Embryonic facial prominence (tissue), 1 donor: ENCODE measurements at regions not wholly inside any gene's neighbourhood (a gene's known extent, or its start where the extent isn't known, plus 50 kb on each side); places are given as distances from the start of the nearest gene placed in this dataset.

Source experiments
- DNase-seq: peaks from one replicate; pipeline ENCODE4 v3.0.0-alpha.2; 2016; ENCODE audit errors: extremely low spot score

DNA sequence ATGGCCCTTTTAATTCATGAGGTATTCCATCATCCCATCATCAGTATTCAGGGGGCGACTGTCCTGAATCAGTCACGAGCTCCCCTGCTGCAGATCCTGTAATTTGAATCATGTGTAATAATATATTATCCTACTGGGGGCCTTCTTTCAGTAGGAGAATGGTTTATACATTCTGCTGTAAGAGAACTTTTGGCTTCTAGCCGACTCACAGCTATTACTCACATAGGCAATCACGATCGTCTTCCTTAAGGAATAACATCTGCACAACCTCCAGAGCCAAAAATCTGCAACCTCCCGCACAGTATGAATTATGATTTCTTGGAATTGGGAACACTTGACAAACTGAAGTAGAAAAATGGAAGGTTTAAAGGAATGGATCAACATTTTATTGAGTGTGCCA lies 343.0 kb downstream of the USP25 start:
- DNase-seq = peak; percentile 87

DNA sequence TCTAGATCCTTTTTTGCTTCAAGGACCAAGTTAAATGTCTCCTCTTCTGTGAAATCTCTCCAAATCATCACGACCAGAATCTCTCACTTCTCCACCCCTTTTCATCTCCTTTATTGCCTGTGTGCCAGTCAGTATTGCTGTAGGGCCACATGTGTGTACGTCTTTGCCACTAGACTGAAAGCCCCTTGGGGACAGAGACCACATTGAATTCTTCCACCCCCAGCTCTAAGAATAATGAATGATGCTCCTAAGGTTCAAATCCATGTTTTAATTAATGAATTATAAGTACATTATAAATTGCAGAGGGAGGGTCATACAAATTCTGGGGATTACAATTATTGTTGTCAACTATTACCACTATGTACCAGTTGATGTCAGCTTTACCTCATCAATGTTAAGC lies 343.8 kb downstream of the USP25 start:
- no peak for DNase-seq

DNA sequence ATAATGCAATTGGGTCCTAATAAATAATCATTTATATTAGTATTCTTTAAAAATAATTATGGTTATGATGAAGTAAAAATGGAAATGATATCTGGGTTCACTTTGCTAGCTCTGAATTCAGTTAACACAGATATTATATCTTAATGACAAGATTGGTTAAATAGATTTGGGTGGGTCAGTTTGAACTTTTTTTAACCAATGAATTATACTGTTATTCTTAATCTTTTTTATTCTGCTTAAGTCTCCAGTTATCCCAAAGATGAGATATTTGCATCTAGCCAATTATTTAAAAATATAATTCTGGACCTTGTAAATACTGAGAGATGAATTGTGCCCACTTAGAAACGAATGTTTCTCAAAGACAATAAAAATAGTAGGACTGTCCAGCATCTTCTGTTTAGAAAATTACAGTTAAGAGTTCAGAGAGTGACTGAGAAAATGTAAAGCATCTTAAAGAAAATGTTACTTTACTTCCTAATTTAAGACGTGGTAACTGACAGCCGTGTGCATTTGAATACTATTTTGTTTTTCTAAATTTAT lies 345.2 kb downstream of the USP25 start:
- no peak for DNase-seq

DNA sequence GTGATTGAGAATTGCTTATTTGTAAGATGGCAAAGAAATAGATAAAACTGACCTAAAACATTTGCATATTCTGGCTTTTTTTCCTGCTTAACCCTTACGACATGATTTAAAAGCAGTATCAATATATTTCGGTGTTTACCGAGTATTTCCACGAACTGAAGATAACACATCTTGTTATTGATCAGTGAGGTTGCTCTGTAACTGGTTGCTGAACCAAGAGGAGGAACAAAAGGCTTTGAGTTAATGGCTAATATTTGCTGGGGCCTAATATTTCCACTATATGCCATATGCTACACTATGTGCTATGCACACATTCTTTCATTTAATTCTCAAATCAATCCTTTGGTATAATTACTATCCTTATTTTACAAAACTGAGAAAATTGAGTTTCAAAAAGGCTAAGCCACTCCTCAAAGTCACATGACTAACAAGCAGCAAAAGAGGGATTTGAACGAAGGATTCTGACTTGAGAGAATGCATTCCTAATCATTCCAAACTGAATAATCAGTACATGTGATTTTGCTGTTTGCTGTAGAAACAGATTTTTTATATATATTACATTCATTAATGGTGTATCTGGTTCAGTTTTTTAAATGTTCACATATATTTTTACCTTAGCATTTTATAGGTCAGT lies 346.0 kb downstream of the USP25 start:
- DNase-seq = no peak

DNA sequence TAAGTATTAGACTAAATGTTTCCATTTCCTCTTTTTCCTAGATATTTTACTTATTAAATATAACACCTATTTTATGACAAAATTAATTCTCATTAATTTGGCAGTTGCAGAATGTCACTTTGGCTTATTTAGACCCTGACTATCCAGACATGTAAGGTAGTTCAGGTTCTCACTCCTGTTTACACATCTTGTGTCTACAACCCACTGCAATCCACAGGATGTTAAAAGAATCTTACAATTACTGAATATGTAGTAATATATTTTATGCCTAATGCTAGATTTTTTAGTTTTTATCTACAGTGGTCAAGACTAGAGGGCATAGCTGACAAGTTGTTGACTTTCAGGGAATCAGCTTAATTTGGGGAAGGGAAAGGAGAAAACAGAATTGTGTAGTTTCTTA lies 346.7 kb downstream of the USP25 start:
- no peak for DNase-seq

DNA sequence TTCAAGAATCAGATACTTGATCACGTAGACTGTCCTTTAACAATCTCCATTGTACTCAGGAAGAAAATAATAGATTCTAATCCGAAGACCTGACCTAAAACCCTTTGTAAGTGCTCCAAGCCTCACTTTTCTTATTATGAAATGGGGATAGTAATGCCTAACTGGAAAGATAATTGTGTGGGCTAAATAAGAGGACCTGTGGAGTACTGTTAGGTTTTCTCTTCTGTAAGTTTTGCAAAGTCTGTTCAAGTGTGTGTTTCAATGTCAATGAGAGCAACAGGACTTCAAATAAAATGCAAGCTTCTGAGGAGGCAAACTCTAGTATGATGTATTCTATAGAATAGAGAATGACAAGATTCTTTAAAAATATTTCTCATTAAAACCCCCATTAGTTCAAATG lies 348.6 kb downstream of the USP25 start:
- no peak for DNase-seq

DNA sequence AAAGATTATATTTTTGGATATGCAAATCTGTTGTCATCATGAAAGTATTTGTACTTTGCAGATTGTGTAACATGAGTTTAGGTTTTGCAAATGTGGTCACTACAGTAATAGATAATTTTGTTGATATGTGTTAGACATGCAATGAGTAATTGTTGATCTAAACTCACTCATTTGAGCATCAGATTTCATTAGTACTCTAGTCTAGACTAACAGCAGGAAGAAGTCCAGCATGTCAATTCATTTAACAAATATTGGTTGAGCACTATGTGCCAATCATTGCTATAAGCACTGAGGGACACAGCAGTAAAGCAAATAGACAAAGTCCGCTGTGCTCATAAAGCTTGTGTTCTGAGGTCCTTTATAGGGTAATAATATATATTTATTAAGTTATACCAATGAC lies 350.0 kb downstream of the USP25 start:
- DNase-seq = no peak

DNA sequence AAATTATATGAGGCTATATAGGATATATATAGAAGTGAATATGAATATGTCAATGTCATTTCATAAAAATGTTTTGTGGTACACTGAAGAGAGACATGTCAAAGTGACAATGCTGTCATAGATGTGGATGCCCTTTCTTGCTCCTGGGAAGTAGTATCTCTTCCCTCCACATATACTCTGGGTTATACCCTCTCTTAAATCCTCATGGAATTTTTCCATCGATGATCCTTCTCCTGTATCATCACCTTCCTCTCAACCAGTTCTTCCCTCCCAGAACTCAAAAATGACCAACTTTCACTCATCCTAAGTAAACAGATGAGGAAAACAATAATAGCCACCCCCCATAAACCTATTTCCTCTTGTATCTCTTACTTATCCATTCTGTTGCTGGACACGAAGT lies 351.5 kb downstream of the USP25 start:
- no peak for DNase-seq

DNA sequence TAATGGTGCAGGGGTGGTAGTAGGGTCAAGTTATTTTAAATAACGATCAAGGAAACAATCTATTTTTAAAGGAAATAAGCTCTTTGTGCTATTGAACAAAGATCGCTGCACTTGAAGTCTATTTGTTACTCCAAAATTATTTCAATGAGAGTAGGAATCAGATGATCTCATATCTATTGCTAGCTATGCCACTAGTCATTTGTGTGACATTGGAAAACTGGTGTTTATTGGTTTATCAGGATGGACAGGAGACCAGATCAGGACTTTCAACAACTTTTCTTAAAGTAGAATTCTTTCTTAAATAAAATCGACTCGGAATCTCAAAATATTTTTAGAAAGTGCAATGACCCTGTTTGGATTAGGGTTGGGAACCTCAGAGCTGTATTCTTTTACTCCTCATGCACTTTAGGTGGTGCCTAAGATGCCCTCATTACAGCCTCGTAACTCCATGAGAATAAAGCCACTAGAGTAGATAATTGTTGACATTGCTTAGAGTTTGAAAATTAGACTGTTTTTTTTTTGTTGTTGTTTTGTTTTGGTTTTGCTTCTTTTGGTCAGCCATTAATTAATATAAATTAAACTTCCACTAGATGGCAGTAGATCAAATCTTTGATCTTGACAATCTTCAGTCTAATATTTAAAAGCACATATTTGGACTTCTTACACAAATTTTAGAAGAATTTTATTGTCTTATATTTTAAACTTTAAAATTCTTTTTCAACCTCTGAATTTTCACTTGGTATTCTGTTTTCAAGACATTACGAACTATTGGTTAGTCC lies 352.4 kb downstream of the USP25 start:
- no peak for DNase-seq

DNA sequence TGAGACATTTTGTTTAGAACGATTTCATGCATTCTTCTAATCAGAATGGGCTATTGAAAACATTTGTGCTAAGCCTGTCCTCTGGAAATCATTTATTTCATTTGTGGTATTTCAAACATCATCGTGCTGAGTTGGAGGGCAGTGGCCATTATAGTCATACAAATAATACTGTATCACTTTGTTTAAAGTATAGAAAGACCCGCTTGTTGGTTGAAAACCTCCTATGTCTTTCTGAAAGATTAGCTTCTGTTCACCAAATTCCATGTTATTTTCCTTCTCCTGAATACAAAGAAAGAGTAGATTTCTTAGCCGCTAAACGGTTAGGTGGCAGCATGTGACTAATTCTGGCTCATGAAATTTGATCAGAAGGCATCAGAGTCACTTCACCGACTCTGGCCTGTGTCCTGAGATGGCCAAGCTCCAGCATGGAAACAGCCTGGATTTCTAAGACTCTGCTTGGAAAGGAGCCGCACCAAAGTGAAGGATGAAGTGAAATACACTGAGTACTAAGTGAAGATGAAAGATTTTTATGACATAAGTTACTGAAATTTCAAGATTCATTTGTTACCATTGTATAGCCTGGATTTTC lies 355.1 kb downstream of the USP25 start:
- no peak for DNase-seq

DNA sequence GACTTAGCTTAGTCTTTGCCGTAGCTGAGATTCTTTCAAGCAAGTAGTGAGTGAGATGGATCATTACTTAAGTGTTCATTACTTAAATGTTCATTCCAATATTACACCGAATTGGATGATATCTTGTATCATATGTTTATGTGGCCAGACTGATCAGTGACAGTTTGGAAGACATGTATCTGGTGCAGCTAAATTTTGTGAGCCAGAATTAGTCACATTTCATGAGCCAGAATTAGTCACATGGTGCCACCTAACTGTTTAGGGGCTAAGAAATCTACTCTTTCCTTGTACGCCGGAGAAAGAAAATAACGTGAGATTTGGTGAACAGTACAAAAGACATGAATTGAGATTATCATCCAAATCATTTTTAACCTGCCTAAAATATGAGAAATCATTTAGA lies 355.6 kb downstream of the USP25 start:
- no peak for DNase-seq

DNA sequence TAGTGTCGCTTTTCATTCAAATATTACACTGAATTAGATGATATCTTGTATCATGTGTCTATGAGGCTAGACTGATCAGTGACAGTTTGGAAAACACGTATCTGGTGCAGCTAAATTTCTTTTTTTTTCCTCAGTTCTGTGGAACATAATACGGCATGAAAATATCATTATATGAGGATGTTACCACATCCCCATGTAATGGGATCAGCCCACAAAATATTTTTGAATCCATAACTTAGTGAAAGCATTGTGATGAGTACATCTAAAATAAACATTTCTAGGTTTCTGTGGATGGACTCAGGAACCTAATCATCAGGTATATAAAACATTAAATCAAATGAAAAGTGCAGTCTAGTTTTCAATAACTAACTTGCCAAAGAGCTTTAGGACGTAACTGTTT lies 356.3 kb downstream of the USP25 start:
- no peak for DNase-seq

DNA sequence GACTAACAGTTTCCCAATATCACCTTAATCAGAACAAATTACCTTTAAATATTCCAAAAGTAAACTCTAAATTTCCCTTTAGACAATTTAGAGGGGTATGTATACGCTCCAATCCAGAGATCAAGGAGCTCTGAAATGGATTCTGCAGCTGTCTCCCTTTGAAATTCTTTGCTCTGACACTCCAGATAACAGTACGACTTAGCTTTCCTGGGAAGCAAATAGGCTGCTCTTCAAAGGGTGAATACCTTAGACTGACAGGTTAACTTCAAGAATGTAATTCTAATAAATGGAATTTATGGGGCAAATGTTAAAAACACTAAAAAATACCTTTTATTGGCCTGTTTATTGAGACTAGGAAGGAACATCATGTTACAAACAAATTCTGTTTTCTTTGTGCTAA lies 357.2 kb downstream of the USP25 start:
- no peak for DNase-seq

DNA sequence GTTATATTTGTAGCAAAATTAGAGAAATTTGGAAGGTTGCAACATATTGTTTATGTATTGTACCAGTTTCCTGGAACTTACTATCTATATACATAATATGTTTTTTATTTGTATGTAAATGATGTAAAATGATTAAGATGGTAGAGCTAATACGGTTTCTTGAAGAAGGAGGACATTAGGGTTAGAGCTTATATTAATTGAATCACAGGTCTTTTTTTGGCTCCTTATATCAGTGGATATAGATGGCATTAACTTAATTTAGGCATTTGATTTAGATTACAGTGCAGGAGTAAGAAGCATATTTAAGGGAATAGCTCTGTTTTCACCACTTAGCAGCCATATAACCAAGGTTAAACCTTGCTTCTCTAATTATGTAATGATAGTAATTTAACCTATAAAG lies 357.7 kb downstream of the USP25 start:
- DNase-seq = no peak

DNA sequence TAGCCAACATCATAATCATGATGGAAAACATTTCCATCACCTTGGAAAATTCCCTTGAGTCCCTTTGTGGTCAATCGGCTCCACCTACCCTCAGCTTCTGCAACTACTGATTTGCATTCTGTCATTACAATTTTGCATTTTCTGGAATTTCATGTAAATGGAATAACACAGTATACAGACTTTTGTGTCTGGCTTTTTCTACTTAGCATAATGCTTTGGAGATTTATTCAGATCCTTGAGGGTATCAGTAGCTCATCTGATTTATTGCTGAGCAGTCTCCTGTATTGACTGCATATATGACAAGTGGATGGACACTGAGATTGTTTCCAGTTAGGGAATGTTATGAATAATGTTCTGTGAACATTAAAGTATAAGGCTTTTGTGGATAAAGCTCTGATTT lies 358.3 kb downstream of the USP25 start:
- no peak for DNase-seq

DNA sequence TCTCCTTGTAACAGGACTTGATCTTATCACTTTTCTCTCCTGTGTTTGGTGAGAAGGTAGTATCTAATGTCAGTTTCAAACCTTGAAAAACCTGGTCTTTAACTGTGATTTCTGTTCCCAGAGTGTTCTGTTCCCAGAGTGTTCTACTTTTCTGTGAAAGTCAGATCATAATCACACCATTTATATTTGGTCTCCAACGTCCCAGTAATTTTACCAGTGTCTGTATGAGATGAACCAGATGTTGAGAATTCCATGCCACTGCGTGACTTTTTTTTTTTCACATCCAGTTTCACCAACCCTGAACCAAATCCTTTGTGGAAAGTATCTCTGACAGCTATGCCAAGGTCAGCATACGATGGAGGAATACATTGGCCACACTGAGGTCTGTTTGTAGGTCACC lies 365.2 kb downstream of the USP25 start:
- no peak for DNase-seq

DNA sequence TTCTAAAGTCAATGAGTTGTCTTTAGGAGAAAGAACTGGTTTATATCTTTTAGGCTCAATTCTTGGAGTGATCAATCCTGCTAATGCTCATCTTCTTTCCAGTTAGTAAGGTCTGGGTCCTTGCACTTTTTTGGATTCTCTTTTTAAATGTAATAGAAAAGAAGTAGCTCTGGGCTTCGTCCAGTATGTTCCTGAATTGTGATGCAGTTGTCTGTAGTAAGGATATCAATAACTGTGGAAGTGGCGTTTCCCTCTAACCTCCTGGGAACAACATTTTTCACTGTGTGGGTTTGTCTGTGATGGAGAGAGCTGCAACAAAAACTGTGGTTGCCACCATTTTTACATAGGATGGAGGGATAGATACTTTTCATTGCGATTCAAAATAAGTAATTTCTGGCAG lies 367.2 kb downstream of the USP25 start:
- DNase-seq = no peak

DNA sequence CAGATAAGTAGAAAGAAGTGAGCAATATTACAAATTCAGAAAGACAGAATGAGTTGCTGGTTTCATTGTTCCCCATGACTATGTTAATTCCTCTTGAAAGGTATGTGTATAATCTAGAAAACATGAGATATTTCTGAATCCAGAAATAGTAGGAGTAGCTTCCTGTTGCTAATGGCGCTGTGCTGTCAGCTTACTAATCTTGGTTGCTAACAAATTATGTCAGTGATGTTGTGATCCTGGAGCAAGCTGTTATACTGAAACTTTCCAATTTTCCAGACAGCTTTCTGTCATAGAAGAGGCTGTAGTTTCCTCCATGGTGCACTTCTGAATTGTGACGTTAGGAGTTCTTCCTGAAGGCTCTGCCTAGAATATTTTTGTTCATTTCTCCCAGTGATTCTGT lies 372.3 kb downstream of the USP25 start:
- no peak for DNase-seq

DNA sequence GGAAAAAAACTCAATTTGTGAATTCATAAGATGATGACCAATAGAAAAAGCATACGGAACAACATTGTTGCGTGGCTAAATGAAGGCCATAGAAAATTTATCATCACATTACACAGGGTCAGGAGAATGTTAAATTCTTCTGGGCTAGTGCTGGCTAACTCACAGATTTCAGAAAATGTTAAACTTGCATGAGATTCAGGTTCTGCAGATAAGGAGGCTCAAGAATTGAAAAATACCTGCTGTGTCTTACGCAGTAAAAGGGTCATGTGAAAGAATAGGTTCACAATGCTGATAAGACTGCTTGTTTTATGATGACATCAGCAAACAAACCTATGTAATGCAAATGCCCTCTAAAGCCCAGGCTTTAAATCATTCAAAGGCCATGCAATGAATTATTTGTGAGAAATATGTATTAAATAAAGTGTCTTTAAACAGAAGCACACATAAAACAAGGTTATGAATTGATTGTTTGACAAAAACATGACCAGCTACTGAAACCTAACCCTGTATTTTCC lies 378.8 kb downstream of the USP25 start:
- no peak for DNase-seq

DNA sequence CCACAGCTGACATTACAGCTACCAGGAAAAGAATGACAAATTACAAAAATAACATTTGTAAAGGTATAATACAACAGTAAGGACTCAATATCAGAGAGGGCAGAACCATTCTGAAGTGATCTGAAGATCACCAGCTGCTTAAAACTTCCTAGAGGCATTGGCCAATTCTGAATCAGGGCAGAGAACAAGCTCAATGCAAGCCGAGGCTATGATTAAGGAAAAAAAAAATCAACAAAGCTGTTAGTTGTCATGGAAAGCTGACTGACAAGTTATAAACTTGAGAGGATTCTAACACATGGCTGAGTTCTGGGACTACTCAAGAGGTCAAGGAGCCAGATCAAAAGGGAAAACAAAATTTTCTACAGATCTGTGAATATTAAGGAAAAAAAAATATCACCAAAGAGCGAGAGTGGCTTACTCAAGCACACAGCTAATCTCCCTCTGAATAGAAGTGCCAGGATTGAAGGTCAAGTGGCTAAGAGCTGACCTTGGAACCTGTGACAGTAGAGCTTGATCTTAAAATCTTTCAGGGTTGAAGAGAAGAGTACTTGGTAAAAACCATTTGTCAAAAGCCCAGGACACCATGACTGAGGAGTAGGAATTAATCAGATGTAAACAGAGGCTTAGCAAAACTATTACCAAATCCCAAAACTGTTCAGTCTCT lies 383.4 kb downstream of the USP25 start:
- DNase-seq = no peak

DNA sequence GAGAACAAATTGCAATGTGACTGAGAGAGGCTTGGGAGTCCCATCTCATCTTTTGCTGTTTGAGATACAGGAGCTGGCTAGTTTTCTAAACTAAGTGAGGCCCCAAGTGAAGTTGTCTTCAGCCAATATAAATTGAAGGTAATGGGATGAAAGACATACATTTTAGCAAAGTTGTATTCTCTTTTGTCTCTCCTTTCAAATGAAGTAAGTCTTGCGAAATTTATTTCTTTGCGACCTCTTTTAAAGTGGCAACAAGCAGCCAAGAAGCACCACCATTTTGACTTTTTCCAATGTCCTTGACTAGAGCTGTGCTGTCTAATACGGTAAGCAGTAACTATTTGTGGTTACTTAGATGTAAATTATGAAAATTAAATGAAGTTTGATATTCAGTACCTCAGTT lies 385.7 kb downstream of the USP25 start:
- no peak for DNase-seq

DNA sequence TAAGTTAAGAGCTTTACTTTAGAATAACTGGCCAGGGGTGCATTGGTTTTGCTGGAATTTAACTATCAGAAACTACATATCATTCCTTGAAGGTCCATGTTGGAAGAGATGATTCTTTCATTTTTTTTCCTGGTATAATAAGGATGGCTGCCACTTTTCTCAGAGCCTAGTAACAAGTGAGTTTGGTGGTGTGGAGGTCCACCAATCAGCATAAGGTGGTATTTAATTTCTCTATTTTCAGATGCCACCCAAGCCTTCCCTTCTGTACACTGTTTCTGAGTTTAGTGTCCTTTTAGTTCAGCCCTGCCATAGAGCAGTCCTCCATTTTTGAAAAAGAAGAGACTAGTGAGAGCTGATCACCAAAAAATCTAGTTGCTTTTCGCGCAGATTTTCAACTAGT lies 386.3 kb downstream of the USP25 start:
- no peak for DNase-seq
